ENCODE measurements at regions not wholly inside any gene's neighbourhood (a gene's known extent, or its start where the extent isn't known, plus 50 kb on each side); places are given as distances from the start of the nearest gene placed in this dataset.
"Not testable (repeated sequence)": the region's sequence is repeated elsewhere in the genome, so short reads cannot be mapped to it uniquely, and the experiment has no call there.

DNA sequence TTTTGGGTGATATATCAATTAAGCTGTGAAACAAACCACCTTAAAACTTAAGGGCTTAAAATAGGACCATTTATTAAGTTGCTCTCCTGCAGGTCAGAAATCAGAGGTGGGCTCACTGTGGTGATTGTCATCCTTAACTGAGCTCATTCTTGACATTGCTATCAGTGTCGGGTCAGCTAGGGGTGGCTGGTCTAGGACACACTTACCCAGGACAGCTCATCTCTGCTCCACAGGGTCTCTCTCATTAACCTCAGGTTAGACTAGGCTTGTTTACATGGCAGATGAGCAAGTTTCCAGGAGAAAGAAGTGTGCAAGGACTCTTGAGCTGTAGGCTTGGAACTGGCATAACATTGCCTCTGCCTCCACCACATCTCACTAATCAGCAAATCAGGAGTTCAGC is 601.0 kb upstream of the RAG2 start:
- no peaks in the 10 kb centered on the region for H3K27me3 Mint-ChIP-seq
- peaks cover 4% of the 10 kb centered on the region for H3K9me3 Mint-ChIP-seq

DNA sequence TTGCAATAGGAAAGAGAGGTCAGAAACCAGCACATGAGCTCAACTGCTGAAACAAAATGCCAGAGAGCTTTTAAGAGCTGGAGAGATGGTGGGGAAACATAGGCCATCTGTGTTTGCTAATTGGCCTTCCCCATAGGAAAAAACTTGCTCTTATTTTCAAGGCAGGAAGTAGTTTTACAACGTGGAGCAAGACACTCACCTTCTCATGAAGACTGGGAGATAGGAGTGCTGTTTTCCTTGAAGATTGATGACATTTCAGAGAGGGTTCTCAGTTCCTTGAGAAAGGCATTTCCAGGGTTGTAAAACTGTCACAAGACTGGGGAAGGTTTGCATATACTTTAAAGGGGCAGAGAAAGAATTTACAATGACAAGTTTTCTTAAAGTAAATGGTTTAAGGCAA is 586.3 kb upstream of the RAG2 start:
- H3K36me3 Mint-ChIP-seq = no peaks in the 10 kb centered on the region
- no peak overlapping the region for H3K27ac Mint-ChIP-seq
- peaks cover 8% of the 10 kb centered on the region for H3K9me3 Mint-ChIP-seq
- H3K27me3 Mint-ChIP-seq = no peaks in the 10 kb centered on the region
- H3K4me1 Mint-ChIP-seq = no peaks in the 10 kb centered on the region
- no peak overlapping the region for H3K4me3 Mint-ChIP-seq
- no peak for DNase-seq (ENCODE audit: low spot score in 2 of 2)
- ATAC-seq (ENCODE audit: low read depth) = no peak

More for the DNA sequence above, 601.0 kb upstream of the RAG2 start:
- Mint-ChIP-seq H3K36me3 (no peaks in the 10 kb centered on the region), H3K4me3 (no peak overlapping the region), H3K4me1 (no peaks in the 10 kb centered on the region), H3K27ac (no peak overlapping the region)
- no peak for ATAC-seq (ENCODE audit: low read depth)
- DNase-seq (ENCODE audit: low spot score in 2 of 2) = no peak

- Mint-ChIP-seq H3K27me3 (no peaks in the 10 kb centered on the region), H3K4me1 (no peaks in the 10 kb centered on the region), H3K27ac (no peak overlapping the region), H3K9me3 (peaks cover 7% of the 10 kb centered on the region), H3K4me3 (no peak overlapping the region), H3K36me3 (no peaks in the 10 kb centered on the region)
- ATAC-seq (ENCODE audit: low read depth) (no peak), DNase-seq (ENCODE audit: low spot score in 2 of 2) (no peak)
Observed at GRCh38 chr11:37182031-37182430, 584.0 kb upstream of the RAG2 start.

DNA sequence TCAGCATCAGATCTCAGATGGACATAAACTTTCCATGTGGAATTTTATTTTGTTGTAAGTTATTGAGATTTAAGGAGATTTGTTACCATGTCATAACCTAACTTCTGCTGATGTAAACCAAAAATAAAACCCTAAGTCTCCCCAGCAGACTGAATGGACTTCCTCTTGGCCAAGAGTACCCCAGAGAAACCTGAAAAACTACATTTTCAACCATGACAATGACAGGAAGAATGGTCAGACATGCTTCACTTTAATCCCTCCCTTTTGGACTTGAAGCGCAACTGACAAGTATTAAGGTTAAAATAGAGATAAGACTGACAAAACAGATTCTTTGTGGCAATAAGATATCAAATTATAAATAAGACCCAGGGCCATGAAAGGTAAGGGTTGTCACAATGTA is 579.7 kb upstream of the RAG2 start:
- H3K4me3 Mint-ChIP-seq = no peak overlapping the region
- ATAC-seq (ENCODE audit: low read depth) = no peak
- H3K27me3 Mint-ChIP-seq = no peaks in the 10 kb centered on the region
- H3K36me3 Mint-ChIP-seq = no peaks in the 10 kb centered on the region
- H3K4me1 Mint-ChIP-seq = no peaks in the 10 kb centered on the region
- H3K27ac Mint-ChIP-seq = no peak overlapping the region
- no peak for DNase-seq (ENCODE audit: low spot score in 2 of 2)
- peaks cover 13% of the 10 kb centered on the region for H3K9me3 Mint-ChIP-seq

DNA sequence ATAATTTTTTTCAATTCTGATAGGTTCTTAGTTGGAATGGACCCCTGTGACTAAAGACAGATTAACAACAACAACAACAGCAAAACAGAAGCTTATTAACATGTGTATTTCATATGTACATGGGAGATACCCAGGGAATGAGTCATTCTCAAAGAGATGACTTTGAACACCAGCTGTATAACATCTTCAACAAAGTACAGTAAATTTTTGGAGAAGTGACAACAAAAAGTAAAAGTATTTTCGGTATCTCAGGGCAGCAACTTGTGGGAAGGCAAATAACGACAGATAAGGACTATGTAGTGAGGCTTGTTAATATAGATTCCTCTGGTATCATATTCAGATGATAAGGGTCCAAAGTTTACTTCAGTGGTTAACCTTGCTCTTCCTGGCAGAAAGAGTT is 573.4 kb upstream of the RAG2 start:
- ATAC-seq (ENCODE audit: low read depth) = no peak
- no peaks in the 10 kb centered on the region for H3K36me3 Mint-ChIP-seq
- no peak for DNase-seq (ENCODE audit: low spot score in 2 of 2)
- H3K4me1 Mint-ChIP-seq = no peaks in the 10 kb centered on the region
- H3K27ac Mint-ChIP-seq = no peak overlapping the region
- peaks cover 9% of the 10 kb centered on the region for H3K9me3 Mint-ChIP-seq
- no peaks in the 10 kb centered on the region for H3K27me3 Mint-ChIP-seq
- H3K4me3 Mint-ChIP-seq = no peak overlapping the region

DNA sequence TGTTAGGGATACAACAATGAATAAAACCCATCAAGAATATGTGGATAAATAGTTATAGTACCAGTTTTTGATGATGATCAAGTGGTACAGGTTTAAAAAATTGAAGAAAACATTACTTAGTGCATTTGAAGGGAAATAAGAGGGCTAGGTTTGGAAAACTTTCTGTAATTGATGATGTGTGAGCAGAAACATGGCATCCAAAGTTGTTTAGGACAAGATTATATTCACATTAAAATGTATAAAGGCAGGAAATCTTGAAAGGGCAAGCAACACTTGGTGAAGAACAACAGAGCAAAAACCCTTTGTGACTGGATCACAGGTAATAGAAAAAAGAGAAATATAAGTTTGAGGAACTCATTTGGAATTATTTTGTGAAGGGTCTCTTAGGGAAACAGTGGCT is 572.3 kb upstream of the RAG2 start:
- DNase-seq (ENCODE audit: low spot score in 2 of 2) (no peak), ATAC-seq (ENCODE audit: low read depth) (no peak)
- Mint-ChIP-seq H3K27me3 (no peaks in the 10 kb centered on the region), H3K4me3 (no peak overlapping the region), H3K4me1 (no peaks in the 10 kb centered on the region), H3K27ac (no peak overlapping the region), H3K36me3 (no peaks in the 10 kb centered on the region), H3K9me3 (peaks cover 7% of the 10 kb centered on the region)

GRCh38 chr11:37145434-37145833 is 547.4 kb upstream of the RAG2 start:
- H3K27me3 Mint-ChIP-seq; H3K4me3 Mint-ChIP-seq; ATAC-seq (ENCODE audit: low read depth); H3K27ac Mint-ChIP-seq; H3K4me1 Mint-ChIP-seq; H3K36me3 Mint-ChIP-seq; DNase-seq (ENCODE audit: low spot score in 2 of 2): not testable (repeated sequence)
- peaks cover 14% of the 10 kb centered on the region for H3K9me3 Mint-ChIP-seq

GRCh38 chr11:37142591-37142990 is 544.6 kb upstream of the RAG2 start:
- H3K27me3 Mint-ChIP-seq = no peaks in the 10 kb centered on the region
- no peak overlapping the region for H3K27ac Mint-ChIP-seq
- DNase-seq (ENCODE audit: low spot score in 2 of 2) (no peak), ATAC-seq (ENCODE audit: low read depth) (no peak)
- no peaks in the 10 kb centered on the region for H3K36me3 Mint-ChIP-seq
- H3K4me3 Mint-ChIP-seq = no peak overlapping the region
- H3K4me1 Mint-ChIP-seq = no peaks in the 10 kb centered on the region
- peaks cover 14% of the 10 kb centered on the region for H3K9me3 Mint-ChIP-seq

DNA sequence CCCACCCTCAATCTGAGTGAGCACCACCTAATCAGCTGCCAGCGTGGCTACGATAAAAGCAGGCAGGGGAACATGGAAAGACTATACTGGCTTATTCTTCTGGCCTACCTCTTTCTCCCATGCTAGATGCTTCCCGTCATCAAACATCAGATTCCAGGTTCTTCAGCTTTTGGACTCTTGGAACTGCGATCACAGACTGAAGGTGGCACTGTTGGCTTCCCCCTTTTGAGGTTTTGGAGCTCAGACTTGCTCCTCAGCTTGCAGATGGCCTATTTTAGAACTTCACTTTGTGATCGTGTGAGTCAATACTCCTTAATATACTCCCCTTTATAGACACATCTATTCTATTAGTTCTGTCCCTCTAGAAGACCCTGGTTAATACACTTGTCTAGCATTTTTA is 543.7 kb upstream of the RAG2 start:
- Mint-ChIP-seq H3K9me3 (peaks cover 10% of the 10 kb centered on the region), H3K4me3 (no peak overlapping the region), H3K36me3 (no peaks in the 10 kb centered on the region), H3K4me1 (no peaks in the 10 kb centered on the region), H3K27ac (no peak overlapping the region), H3K27me3 (no peaks in the 10 kb centered on the region)
- ATAC-seq (ENCODE audit: low read depth) (no peak), DNase-seq (ENCODE audit: low spot score in 2 of 2) (no peak)

- H3K4me1 Mint-ChIP-seq; H3K36me3 Mint-ChIP-seq; H3K27ac Mint-ChIP-seq; H3K27me3 Mint-ChIP-seq; H3K9me3 Mint-ChIP-seq; H3K4me3 Mint-ChIP-seq; ATAC-seq (ENCODE audit: low read depth); DNase-seq (ENCODE audit: low spot score in 2 of 2): not testable (repeated sequence)
Observed at GRCh38 chr11:37135606-37136005, 537.6 kb upstream of the RAG2 start.

GRCh38 chr11:37134637-37135036 is 536.6 kb upstream of the RAG2 start:
- peaks cover 6% of the 10 kb centered on the region for H3K9me3 Mint-ChIP-seq
- no peak overlapping the region for H3K4me3 Mint-ChIP-seq
- DNase-seq (ENCODE audit: low spot score in 2 of 2) (no peak), ATAC-seq (ENCODE audit: low read depth) (no peak)
- H3K27me3 Mint-ChIP-seq = no peaks in the 10 kb centered on the region
- no peaks in the 10 kb centered on the region for H3K4me1 Mint-ChIP-seq
- H3K27ac Mint-ChIP-seq = no peak overlapping the region
- H3K36me3 Mint-ChIP-seq = no peaks in the 10 kb centered on the region

- no peaks in the 10 kb centered on the region for H3K4me1 Mint-ChIP-seq
- no peak overlapping the region for H3K27ac Mint-ChIP-seq
- ATAC-seq (ENCODE audit: low read depth) (no peak), DNase-seq (ENCODE audit: low spot score in 2 of 2) (no peak)
- H3K9me3 Mint-ChIP-seq = peaks cover 2% of the 10 kb centered on the region
- H3K36me3 Mint-ChIP-seq = no peaks in the 10 kb centered on the region
- H3K4me3 Mint-ChIP-seq = no peak overlapping the region
- no peaks in the 10 kb centered on the region for H3K27me3 Mint-ChIP-seq
Observed at GRCh38 chr11:37124384-37124783, 526.3 kb upstream of the RAG2 start.

DNA sequence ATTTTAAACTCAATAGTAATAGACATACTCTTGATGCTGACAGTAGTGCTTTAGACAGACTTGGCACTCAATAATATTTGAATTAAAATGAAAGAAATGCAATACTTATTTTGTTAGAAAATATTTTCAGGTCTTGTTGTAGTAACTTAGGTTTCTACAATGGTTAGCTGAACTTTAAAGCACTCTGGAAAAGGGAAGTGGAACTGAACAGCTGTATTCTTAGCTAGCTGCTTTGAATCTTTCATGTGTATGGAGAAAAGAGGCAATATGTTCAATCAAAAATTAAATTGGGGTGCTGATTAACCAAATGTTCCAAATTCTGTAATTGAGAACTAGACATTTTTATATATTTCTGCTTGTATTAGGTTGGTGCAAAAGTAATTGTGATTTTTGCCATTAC is 517.9 kb upstream of the RAG2 start:
- no peak for DNase-seq (ENCODE audit: low spot score in 2 of 2)
- H3K36me3 Mint-ChIP-seq = no peaks in the 10 kb centered on the region
- H3K27me3 Mint-ChIP-seq = no peaks in the 10 kb centered on the region
- no peak for ATAC-seq (ENCODE audit: low read depth)
- H3K4me1 Mint-ChIP-seq = no peaks in the 10 kb centered on the region
- no peak overlapping the region for H3K4me3 Mint-ChIP-seq
- no peak overlapping the region for H3K27ac Mint-ChIP-seq
- peaks cover 2% of the 10 kb centered on the region for H3K9me3 Mint-ChIP-seq

GRCh38 chr11:37110385-37110784 is 512.3 kb upstream of the RAG2 start:
- Mint-ChIP-seq H3K9me3 (peaks cover 2% of the 10 kb centered on the region), H3K4me1 (no peaks in the 10 kb centered on the region), H3K4me3 (no peak overlapping the region), H3K27me3 (no peaks in the 10 kb centered on the region), H3K27ac (no peak overlapping the region), H3K36me3 (no peaks in the 10 kb centered on the region)
- DNase-seq (ENCODE audit: low spot score in 2 of 2) (no peak), ATAC-seq (ENCODE audit: low read depth) (no peak)

- Mint-ChIP-seq H3K9me3 (peaks cover 2% of the 10 kb centered on the region), H3K4me1 (no peaks in the 10 kb centered on the region), H3K4me3 (no peak overlapping the region), H3K27ac (no peak overlapping the region), H3K27me3 (no peaks in the 10 kb centered on the region), H3K36me3 (no peaks in the 10 kb centered on the region)
- DNase-seq (ENCODE audit: low spot score in 2 of 2) (no peak), ATAC-seq (ENCODE audit: low read depth) (no peak)
Observed at GRCh38 chr11:37109286-37109585, 511.2 kb upstream of the RAG2 start.

Data from memory B cell (primary cell).